ENCODE measurements at regions not wholly inside any gene's neighbourhood (a gene's known extent, or its start where the extent isn't known, plus 50 kb on each side); places are given as distances from the start of the nearest gene placed in this dataset.

GRCh38 chr7:94177441-94177840 is 173.3 kb upstream of the BET1 start:
- no peak overlapping the region for H3K4me2 ChIP-seq
- 93% methylated on average over 3 of the region's 3 CpGs for WGBS (ENCODE audit: low lambda C conversion rate)

More at GRCh38 chr7:94177441-94177840, 173.3 kb upstream of the BET1 start:
- Histone ChIP-seq H3K9ac (no peak overlapping the region), H3K4me1 (ENCODE audit: control insufficient read depth in 1 of 2, insufficient read depth in 2 of 2, low read depth in 1 of 2, low read length in 1 of 2) (peaks cover 0 to 2% of the 10 kb centered on the region in 2 experiments; a peak in 2 of 4 replicates), H4K20me1 (ENCODE audit: insufficient read depth) (no peaks in the 10 kb centered on the region), H3K9me2 (no peaks in the 10 kb centered on the region), H3K4me3 (ENCODE audit: low read depth in 2 of 2, low read length in 1 of 2) (no peak overlapping the region), H3K36me3 (replicated peaks in 1 of 2; ENCODE audit: control insufficient read depth in 1 of 2, insufficient read depth in 2 of 2, low read length in 1 of 2) (no peaks in the 10 kb centered on the region), H3K9me3 (no peaks in the 10 kb centered on the region), H3F3A (replicated peaks; ENCODE audit: insufficient read depth) (peaks cover 4% of the 10 kb centered on the region), H2AFZ (ENCODE audit: low read depth) (no peak overlapping the region), H3K79me2 (ENCODE audit: insufficient read depth) (no peaks in the 10 kb centered on the region), H3K27me3 (ENCODE audit: insufficient read depth) (no peaks in the 10 kb centered on the region), H3K27ac (ENCODE audit: low read depth in 2 of 2, low read length in 1 of 2) (no peak overlapping the region)
- DNase-seq: no peak
- CTCF ChIA-PET: no interaction called here
- TF ChIP-seq REST (IDR thresholded peaks at IDR 0.05; ENCODE audit: low read depth, low read length): no peak
- no peak for TF ChIP-seq RFX5 (IDR thresholded peaks at IDR 0.05; ENCODE audit: low read length)
- no peak for TF ChIP-seq GABPA (IDR thresholded peaks at IDR 0.05; ENCODE audit: low read depth)
- TF ChIP-seq GATA2 (CRISPR knock-in tag; IDR thresholded peaks at IDR 0.05): no peak
- TF ChIP-seq RAD21 (IDR thresholded peaks at IDR 0.05; ENCODE audit: low read length): no peak
- no peak for TF ChIP-seq MEF2A (IDR thresholded peaks at IDR 0.05; ENCODE audit: borderline replicate concordance, low read depth)
- no peak for TF ChIP-seq FOSL2 (IDR thresholded peaks at IDR 0.05; ENCODE audit: borderline replicate concordance, low read depth)
- no peak for TF ChIP-seq IRF3 (IDR thresholded peaks at IDR 0.05; ENCODE audit: low read depth, low read length)
- TF ChIP-seq JUND (IDR thresholded peaks at IDR 0.05): no peak
- no peak for TF ChIP-seq MAX (IDR thresholded peaks at IDR 0.05; ENCODE audit: low read depth)
- TF ChIP-seq SMC3 (IDR thresholded peaks at IDR 0.05; ENCODE audit: low read depth, low read length): no peak
- no peak for TF ChIP-seq TEAD4 (IDR thresholded peaks at IDR 0.05; ENCODE audit: borderline replicate concordance, insufficient read depth)
- no peak for TF ChIP-seq NRF1 (IDR thresholded peaks at IDR 0.05; ENCODE audit: low read depth, low read length)
- TF ChIP-seq CTCF (IDR thresholded peaks at IDR 0.05): no peak
- TF ChIP-seq ZBTB33 (IDR thresholded peaks at IDR 0.05; ENCODE audit: borderline replicate concordance, low read depth): no peak
- no peak for TF ChIP-seq SIN3A (IDR thresholded peaks at IDR 0.05; ENCODE audit: borderline replicate concordance, low read depth, low read length)
- TF ChIP-seq YY1 (IDR thresholded peaks at IDR 0.05; ENCODE audit: low read depth): no peak
- no peak for TF ChIP-seq USF1 (IDR thresholded peaks at IDR 0.05; ENCODE audit: borderline replicate concordance, low read depth)
- POLR2A ChIA-PET: no interaction called here

Data from SK-N-SH (cell line).